Activated CD8-positive, alpha-beta memory T cell treated with anti-CD3 and anti-CD28 coated beads, Interleukin-2, amount 10 ng/mL, durations not matched to agents 7 days and 5 days (primary cell): ENCODE measurements at regions not wholly inside any gene's neighbourhood (a gene's known extent, or its start where the extent isn't known, plus 50 kb on each side); places are given as distances from the start of the nearest gene placed in this dataset.

Experiments used
- ATAC-seq: fragments of 150-1000 bp; cut with Tn5 transposase; one replicate; pipeline ENCODE4 v1.10.0; 2021; ENCODE audit warnings: moderate library complexity
- CTCF ChIA-PET: fragments of 350-600 bp; sonication (Branson Sonifier 250); formaldehyde crosslinking; loops from one replicate; lab custom pipeline; 2021; ENCODE audit warnings: antibody characterized with exemption; lab: Charles Lee
- DNase-seq: peaks from one replicate; pipeline ENCODE4 v3.0.0-alpha.2; 2020
- H3K27ac Mint-ChIP-seq: one replicate; pipeline ENCODE4 v1.8.0; 2021; ENCODE audit warnings: mild to moderate bottlenecking, mixed read lengths
- H3K27me3 Mint-ChIP-seq: one replicate; pipeline ENCODE4 v1.8.0; 2021; ENCODE audit warnings: mixed read lengths
- H3K36me3 Mint-ChIP-seq: one replicate; pipeline ENCODE4 v1.8.0; 2021; ENCODE audit warnings: mild to moderate bottlenecking, mixed read lengths
- H3K4me1 Mint-ChIP-seq: one replicate; pipeline ENCODE4 v1.8.0; 2021; ENCODE audit warnings: mixed read lengths
- H3K4me3 Mint-ChIP-seq: one replicate; pipeline ENCODE4 v1.8.0; 2021; ENCODE audit warnings: mild to moderate bottlenecking, moderate library complexity, mixed read lengths
- H3K9me3 Mint-ChIP-seq: one replicate; pipeline ENCODE4 v1.8.0; 2022; ENCODE audit warnings: low read depth, mixed read lengths

- H3K4me3 Mint-ChIP-seq: no peak overlapping the region
- CTCF ChIA-PET: no interaction called here
- DNase-seq (no peak), ATAC-seq (no peak)
- peaks cover 13% of the 10 kb centered on the region for H3K9me3 Mint-ChIP-seq
- H3K36me3 Mint-ChIP-seq: no peaks in the 10 kb centered on the region
- H3K27ac Mint-ChIP-seq: no peak overlapping the region
- H3K27me3 Mint-ChIP-seq: no peaks in the 10 kb centered on the region
- H3K4me1 Mint-ChIP-seq: no peaks in the 10 kb centered on the region
Observed at GRCh38 chr13:55230570-55230908, 1910.2 kb upstream of the PRR20A start.

- H3K9me3 Mint-ChIP-seq: peaks cover 12% of the 10 kb centered on the region
- H3K4me1 Mint-ChIP-seq: no peaks in the 10 kb centered on the region
- no peak overlapping the region for H3K27ac Mint-ChIP-seq
- CTCF ChIA-PET: no interaction called here
- DNase-seq (no peak), ATAC-seq (no peak)
- H3K27me3 Mint-ChIP-seq: no peaks in the 10 kb centered on the region
- no peaks in the 10 kb centered on the region for H3K36me3 Mint-ChIP-seq
- H3K4me3 Mint-ChIP-seq: no peak overlapping the region
Observed at GRCh38 chr13:55234311-55234710, 1906.4 kb upstream of the PRR20A start.

- H3K4me3 Mint-ChIP-seq: no peak overlapping the region
- H3K9me3 Mint-ChIP-seq: peaks cover 10% of the 10 kb centered on the region
- no peaks in the 10 kb centered on the region for H3K4me1 Mint-ChIP-seq
- no peak for ATAC-seq
- no peak for DNase-seq
- CTCF ChIA-PET: no interaction called here
- H3K27ac Mint-ChIP-seq: no peak overlapping the region
- H3K36me3 Mint-ChIP-seq: no peaks in the 10 kb centered on the region
- no peaks in the 10 kb centered on the region for H3K27me3 Mint-ChIP-seq
Observed at GRCh38 chr13:55245005-55245644, 1895.6 kb upstream of the PRR20A start.

- ATAC-seq (no peak), DNase-seq (no peak)
- H3K9me3 Mint-ChIP-seq: peaks cover 19% of the 10 kb centered on the region
- H3K27ac Mint-ChIP-seq: no peak overlapping the region
- H3K27me3 Mint-ChIP-seq: no peaks in the 10 kb centered on the region
- H3K4me1 Mint-ChIP-seq: no peaks in the 10 kb centered on the region
- CTCF ChIA-PET: no interaction called here
- H3K4me3 Mint-ChIP-seq: no peak overlapping the region
- no peaks in the 10 kb centered on the region for H3K36me3 Mint-ChIP-seq
Observed at GRCh38 chr13:55255236-55255635, 1885.5 kb upstream of the PRR20A start.

- ATAC-seq: no peak
- DNase-seq: no peak
- Mint-ChIP-seq H3K27ac (no peak overlapping the region), H3K4me1 (no peaks in the 10 kb centered on the region), H3K27me3 (no peaks in the 10 kb centered on the region), H3K4me3 (no peak overlapping the region), H3K9me3 (peaks cover 3% of the 10 kb centered on the region), H3K36me3 (no peaks in the 10 kb centered on the region)
- CTCF ChIA-PET: no interaction called here
Observed at GRCh38 chr13:55263045-55263444, 1877.7 kb upstream of the PRR20A start.

- no peak for ATAC-seq
- Mint-ChIP-seq H3K9me3 (peaks cover 2% of the 10 kb centered on the region), H3K4me1 (no peaks in the 10 kb centered on the region), H3K4me3 (no peak overlapping the region), H3K27ac (no peak overlapping the region), H3K27me3 (no peaks in the 10 kb centered on the region), H3K36me3 (no peaks in the 10 kb centered on the region)
- CTCF ChIA-PET: no interaction called here
- no peak for DNase-seq
Observed at GRCh38 chr13:55266644-55267043, 1874.1 kb upstream of the PRR20A start.

GRCh38 chr13:55298201-55298600, 1842.5 kb upstream of the PRR20A start:
- H3K9me3 Mint-ChIP-seq: peaks cover 9% of the 10 kb centered on the region
- no peaks in the 10 kb centered on the region for H3K27me3 Mint-ChIP-seq
- H3K4me1 Mint-ChIP-seq: no peaks in the 10 kb centered on the region
- no peak overlapping the region for H3K27ac Mint-ChIP-seq
- CTCF ChIA-PET: no interaction called here
- DNase-seq (no peak), ATAC-seq (no peak)
- H3K4me3 Mint-ChIP-seq: no peak overlapping the region
- H3K36me3 Mint-ChIP-seq: no peaks in the 10 kb centered on the region

- DNase-seq (no peak), ATAC-seq (no peak)
- no peak overlapping the region for H3K4me3 Mint-ChIP-seq
- no peaks in the 10 kb centered on the region for H3K27me3 Mint-ChIP-seq
- peaks cover 8% of the 10 kb centered on the region for H3K9me3 Mint-ChIP-seq
- no peaks in the 10 kb centered on the region for H3K4me1 Mint-ChIP-seq
- CTCF ChIA-PET: no interaction called here
- H3K36me3 Mint-ChIP-seq: no peaks in the 10 kb centered on the region
- no peak overlapping the region for H3K27ac Mint-ChIP-seq
Observed at GRCh38 chr13:55302568-55302967, 1838.2 kb upstream of the PRR20A start.

GRCh38 chr13:55307909-55308308, 1832.8 kb upstream of the PRR20A start:
- no peak overlapping the region for H3K4me3 Mint-ChIP-seq
- CTCF ChIA-PET: no interaction called here
- peaks cover 15% of the 10 kb centered on the region for H3K9me3 Mint-ChIP-seq
- no peaks in the 10 kb centered on the region for H3K36me3 Mint-ChIP-seq
- DNase-seq (no peak), ATAC-seq (no peak)
- H3K27ac Mint-ChIP-seq: no peak overlapping the region
- H3K27me3 Mint-ChIP-seq: no peaks in the 10 kb centered on the region
- H3K4me1 Mint-ChIP-seq: no peaks in the 10 kb centered on the region

GRCh38 chr13:55341891-55342290, 1798.8 kb upstream of the PRR20A start:
- H3K9me3 Mint-ChIP-seq: peaks cover under 1% of the 10 kb centered on the region
- H3K4me1 Mint-ChIP-seq: no peaks in the 10 kb centered on the region
- H3K36me3 Mint-ChIP-seq: no peaks in the 10 kb centered on the region
- no peak overlapping the region for H3K27ac Mint-ChIP-seq
- no peak for ATAC-seq
- H3K27me3 Mint-ChIP-seq: no peaks in the 10 kb centered on the region
- no peak overlapping the region for H3K4me3 Mint-ChIP-seq
- DNase-seq: no peak
- CTCF ChIA-PET: no interaction called here

- no peak overlapping the region for H3K4me3 Mint-ChIP-seq
- no peaks in the 10 kb centered on the region for H3K36me3 Mint-ChIP-seq
- H3K27ac Mint-ChIP-seq: no peak overlapping the region
- CTCF ChIA-PET: no interaction called here
- peaks cover 5% of the 10 kb centered on the region for H3K9me3 Mint-ChIP-seq
- no peaks in the 10 kb centered on the region for H3K27me3 Mint-ChIP-seq
- DNase-seq (no peak), ATAC-seq (no peak)
- H3K4me1 Mint-ChIP-seq: no peaks in the 10 kb centered on the region
Observed at GRCh38 chr13:55345224-55345623, 1795.5 kb upstream of the PRR20A start.

GRCh38 chr13:55347528-55347927, 1793.2 kb upstream of the PRR20A start:
- Mint-ChIP-seq H3K4me1 (no peaks in the 10 kb centered on the region), H3K36me3 (no peaks in the 10 kb centered on the region), H3K27me3 (no peaks in the 10 kb centered on the region), H3K4me3 (no peak overlapping the region), H3K27ac (no peak overlapping the region), H3K9me3 (peaks cover 5% of the 10 kb centered on the region)
- DNase-seq (no peak), ATAC-seq (no peak)
- CTCF ChIA-PET: no interaction called here

- ATAC-seq (no peak), DNase-seq (no peak)
- no peaks in the 10 kb centered on the region for H3K9me3 Mint-ChIP-seq
- H3K27ac Mint-ChIP-seq: no peak overlapping the region
- no peaks in the 10 kb centered on the region for H3K27me3 Mint-ChIP-seq
- CTCF ChIA-PET: no interaction called here
- H3K4me1 Mint-ChIP-seq: no peaks in the 10 kb centered on the region
- H3K36me3 Mint-ChIP-seq: no peaks in the 10 kb centered on the region
- H3K4me3 Mint-ChIP-seq: no peak overlapping the region
Observed at GRCh38 chr13:55359067-55359466, 1781.7 kb upstream of the PRR20A start.

GRCh38 chr13:55361141-55361540, 1779.6 kb upstream of the PRR20A start:
- DNase-seq (no peak), ATAC-seq (no peak)
- CTCF ChIA-PET: no interaction called here
- Mint-ChIP-seq H3K27ac (no peak overlapping the region), H3K27me3 (no peaks in the 10 kb centered on the region), H3K4me1 (no peaks in the 10 kb centered on the region), H3K9me3 (peaks cover 3% of the 10 kb centered on the region), H3K36me3 (no peaks in the 10 kb centered on the region), H3K4me3 (no peak overlapping the region)

GRCh38 chr13:55366676-55367075, 1774.0 kb upstream of the PRR20A start:
- DNase-seq (no peak), ATAC-seq (no peak)
- Mint-ChIP-seq H3K36me3 (no peaks in the 10 kb centered on the region), H3K9me3 (peaks cover 6% of the 10 kb centered on the region), H3K27me3 (no peaks in the 10 kb centered on the region), H3K4me3 (no peak overlapping the region), H3K4me1 (no peaks in the 10 kb centered on the region), H3K27ac (no peak overlapping the region)
- CTCF ChIA-PET: no interaction called here
